Mucosa of gallbladder (tissue), 1 donor: ENCODE measurements at regions not wholly inside any gene's neighbourhood (a gene's known extent, or its start where the extent isn't known, plus 50 kb on each side); places are given as distances from the start of the nearest gene placed in this dataset.
A peak's percentile ranks its signal among the peaks of the same experiment; 100 is the strongest.
"Not testable (repeated sequence)": the region's sequence is repeated elsewhere in the genome, so short reads cannot be mapped to it uniquely, and the experiment has no call there.

ENCODE experiments used
- DNase-seq: peaks from one replicate; pipeline ENCODE4 v3.0.0-alpha.2; 2020; ENCODE audit warnings: low spot score
- donor health status: DM: no; HTN: no; CAD: no.

GRCh38 chr15:53843869-53844569 is 84.6 kb upstream of the WDR72 start:
- DNase-seq = peak; percentile 47

DNA sequence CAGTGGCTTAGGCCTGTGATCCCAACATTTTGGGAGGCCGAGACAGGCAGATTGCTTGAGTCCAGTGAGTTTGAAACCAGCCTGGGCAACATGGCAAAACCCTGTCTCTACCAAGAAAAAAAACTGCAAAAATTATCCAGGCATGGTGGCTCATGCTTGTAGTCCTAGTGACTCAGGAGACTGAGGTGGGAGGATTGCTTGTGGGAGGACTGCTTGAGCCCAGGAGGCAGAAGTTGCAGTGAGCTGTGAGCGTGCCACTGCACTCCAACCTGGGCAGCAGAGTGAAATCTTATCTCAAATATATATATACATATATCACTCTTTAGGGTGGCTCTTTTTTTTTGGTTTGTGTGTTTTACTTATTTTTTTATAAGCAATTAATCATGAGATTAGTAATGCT is 83.7 kb upstream of the WDR72 start:
- no peak for DNase-seq

GRCh38 chr15:53841651-53842050 is 82.2 kb upstream of the WDR72 start:
- no peak for DNase-seq

DNA sequence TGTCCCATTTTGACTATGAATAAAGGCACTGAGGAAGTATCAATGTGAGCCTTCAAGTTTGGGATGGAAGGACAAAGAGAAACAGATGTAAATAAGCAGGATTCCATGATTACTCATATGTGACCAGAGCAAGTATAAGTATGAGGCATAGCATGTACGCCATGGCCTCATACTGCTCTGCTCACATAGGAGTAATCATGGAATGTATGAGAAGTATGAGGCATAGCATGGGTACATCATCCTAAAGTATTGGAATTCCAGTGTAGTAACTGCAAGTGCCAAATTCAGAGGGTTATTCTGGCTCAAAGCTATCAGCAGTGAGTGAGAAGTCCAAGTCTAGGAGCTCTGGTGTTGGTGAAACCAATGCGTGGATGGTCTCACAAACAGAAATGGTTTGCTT is 81.2 kb upstream of the WDR72 start:
- DNase-seq = no peak

DNA sequence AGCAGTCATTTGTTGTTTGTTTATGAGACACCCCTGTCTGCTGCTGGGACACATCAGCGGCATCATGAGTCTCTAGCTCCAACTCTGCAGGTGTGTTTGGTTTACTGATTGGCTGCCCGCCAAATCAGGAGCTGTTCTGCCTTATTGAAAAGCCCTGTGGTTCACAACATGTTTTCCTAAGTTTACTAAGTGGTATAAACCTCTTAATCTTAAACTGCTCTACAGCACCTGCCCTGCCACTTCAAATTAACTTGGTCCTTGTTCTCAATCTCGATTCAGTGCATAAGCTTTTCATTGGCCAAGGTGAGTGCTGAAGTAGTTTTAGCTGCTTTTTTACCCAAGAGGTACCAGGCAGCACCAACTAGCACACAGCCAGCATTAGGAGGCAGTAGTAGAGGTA is 77.8 kb upstream of the WDR72 start:
- peak; percentile 80 for DNase-seq

DNA sequence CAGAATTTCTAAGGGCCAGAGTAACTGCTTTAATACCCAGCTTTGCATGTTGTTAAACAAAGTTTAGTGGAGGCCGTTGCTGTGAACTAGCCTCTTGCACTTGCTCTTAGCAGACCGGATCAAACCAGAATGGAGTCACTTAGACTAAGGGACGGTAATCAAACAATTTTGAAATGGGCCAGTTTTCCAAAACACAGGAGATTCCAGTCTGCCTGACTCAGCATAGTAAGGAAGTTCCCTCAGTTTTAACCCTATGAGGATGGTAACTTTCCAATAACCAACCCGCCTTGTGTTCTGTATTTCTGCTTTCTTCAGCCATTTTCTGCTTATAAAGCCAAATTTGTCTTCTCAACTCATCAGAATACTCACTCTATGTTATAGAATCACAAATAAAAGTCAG is 77.2 kb upstream of the WDR72 start:
- DNase-seq = no peak

- DNase-seq = no peak
These were observed 75.8 kb upstream of the WDR72 start for GRCh38 chr15:53835309-53835708.

DNA sequence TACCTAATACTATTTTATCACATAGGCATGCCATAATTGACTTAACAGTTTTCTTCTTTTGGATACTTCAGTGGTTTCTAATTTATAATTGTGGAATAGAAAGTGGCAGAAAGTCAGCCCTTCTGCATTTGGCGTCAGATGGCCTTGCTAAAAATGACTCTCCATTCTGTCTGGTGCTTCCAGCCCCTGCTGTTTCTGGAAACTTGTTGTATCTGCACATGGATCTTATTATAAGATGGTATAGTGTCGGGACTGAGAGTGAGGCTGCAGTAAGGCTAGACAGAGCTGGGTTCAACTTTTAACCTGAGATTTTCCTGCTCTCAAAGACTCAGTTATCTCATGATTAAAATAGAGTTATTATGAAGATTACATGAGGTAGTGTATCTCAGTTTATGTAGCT is 74.8 kb upstream of the WDR72 start:
- no peak for DNase-seq

DNA sequence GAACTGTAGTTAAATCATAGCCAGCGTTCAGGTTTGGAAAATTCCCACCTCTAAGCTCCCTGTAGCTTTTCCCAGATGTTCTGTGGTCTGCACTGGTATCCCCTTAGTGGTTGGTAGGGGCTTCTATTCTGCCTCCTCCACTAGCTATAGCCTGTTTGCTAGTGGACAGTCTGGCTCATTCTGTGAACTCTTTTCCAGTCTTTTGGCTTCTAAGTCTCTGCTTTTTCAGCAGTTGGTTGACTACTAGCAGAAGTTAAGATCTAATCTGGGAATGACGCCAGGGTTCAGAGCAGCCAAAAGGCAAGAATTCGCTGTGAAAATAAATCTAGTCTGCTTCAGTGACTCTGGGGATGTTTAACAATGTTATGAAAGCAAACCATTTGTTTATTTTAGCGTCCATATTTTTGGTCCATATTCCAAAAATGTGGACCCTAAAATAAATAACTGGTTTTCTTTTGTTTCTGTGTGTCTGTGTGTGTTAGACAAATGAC is 73.7 kb upstream of the WDR72 start:
- DNase-seq = peak; percentile 72

DNA sequence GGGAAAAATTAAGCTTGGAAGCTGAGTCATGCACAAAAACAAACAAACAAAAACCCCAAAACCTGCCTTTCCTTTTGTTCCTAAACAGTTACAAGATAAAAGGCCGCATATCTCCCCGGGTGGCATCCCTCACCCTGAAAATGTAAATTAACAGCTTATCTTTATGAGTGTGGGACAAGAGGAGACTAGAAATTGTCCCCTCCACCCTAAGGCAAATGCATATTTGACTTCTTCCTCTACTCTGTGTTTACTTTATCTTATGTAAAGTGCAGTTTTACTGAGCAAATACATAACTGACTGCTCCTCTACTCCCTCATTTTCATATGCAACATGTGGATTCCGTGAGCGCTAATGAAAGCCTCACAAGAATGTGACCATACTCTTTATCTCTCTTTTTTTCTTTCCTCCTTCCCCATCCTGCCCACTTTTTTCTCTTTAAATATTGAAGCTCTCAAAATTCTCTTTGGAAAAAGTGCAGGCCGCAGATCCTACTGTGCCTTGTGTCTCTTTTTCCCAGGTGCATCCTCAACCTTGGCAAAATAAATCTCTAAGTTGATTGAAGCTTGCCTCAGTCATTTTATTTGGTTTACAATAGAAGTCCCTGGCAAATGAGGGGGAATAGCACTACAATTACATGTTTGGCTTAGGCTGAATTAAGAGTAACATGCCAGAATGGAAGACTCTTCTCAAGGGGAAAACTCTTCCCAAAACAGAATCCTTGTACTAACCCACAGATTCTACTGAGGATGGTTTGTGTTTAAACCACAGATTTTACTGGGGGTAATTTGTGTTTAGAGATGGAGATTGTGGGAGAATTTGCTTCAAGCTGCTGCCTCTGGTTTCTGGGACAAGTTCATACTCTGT is 72.7 kb upstream of the WDR72 start:
- DNase-seq = no peak

DNA sequence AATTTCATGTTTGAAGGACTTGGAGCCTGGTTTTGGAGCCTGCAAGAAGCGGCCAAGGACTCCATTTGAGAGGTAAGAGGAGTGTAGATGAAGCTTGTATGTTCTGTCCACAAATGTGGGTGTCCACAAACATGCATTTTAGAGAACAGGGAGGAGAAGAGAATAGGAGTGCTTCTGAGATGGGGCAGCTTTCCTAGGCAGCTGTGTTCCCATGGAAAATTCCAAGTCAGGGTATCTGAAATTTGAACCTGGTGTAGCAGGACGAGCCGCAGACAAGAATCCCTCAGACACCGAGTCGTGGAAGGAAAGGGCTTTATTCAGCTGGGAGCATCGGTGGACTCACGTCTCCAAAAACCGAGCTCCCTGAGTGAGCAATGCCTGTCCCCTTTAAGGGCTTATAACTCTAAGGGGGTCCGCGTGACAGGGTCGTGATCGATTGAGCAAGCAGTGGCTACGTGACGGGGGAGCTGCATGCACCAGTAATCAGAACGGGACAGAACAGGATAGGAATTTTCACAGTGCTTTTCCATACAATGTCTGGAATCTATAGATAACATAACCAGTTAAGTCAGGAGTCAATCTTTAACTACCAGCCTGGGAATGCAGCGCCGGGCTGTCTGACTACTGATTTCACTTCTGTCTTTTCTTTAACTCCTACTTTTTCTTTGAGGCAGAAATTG is 71.4 kb upstream of the WDR72 start:
- DNase-seq = peak; percentile 28

- DNase-seq = no peak
These were observed 70.5 kb upstream of the WDR72 start for GRCh38 chr15:53829923-53830459.

DNA sequence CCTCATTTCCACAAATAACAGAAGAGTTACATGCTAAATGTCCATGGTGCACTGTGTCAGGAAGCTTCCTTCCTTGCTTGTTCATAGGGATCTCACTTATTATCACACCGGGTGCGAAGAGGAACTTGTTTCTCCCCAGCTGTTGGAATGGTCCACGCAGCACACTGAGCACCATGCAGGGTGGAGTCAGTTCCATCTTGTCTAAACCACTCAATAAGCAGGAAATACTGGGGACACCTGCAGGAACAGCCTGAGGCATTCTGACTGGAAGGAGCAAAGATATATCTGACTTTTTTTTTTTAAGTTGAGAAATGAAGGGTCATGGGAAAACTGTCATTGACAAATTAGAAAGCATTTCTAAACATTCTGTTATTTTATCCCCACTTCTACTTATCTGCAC is 70.0 kb upstream of the WDR72 start:
- no peak for DNase-seq

DNA sequence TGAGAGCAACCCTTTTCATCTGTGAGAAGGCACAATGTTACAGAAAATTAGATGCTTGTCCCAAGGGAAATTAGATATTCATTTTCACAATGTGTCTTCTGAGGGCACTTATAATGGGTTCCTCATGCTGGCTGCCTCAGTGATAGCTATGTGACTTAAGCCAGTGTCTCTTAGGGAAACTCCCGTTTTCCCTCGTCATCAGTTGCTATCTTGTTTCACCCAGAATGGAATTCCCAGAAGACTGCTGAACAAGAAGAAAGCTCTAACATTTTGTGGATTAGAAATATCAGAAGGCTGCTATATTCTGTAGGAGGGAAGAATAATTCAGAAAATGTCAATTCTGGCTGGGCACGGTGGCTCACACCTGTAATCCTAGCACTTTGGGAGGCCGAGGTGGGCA is 67.9 kb upstream of the WDR72 start:
- no peak for DNase-seq

GRCh38 chr15:53811530-53811929 is 52.1 kb upstream of the WDR72 start:
- DNase-seq = no peak

DNA sequence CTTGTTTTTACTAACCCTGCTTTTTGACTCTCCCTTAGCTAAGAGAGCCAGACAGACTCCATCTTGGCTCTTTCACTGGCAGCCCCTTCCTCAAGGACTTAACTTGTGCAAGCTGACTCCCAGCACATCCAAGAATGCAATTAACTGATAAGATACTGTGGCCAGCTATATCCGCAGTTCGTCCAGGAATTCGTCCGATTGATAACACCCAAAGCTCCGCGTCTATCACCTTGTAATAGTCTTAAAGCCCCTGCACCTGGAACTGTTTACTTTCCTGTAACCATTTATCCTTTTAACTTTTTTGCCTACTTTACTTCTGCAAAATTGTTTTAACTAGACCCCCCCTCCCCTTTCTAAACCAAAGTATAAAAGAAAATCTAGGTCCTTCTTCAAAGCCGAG is 50.8 kb upstream of the WDR72 start:
- not testable (repeated sequence) for DNase-seq
